ENCODE measurements at regions not wholly inside any gene's neighbourhood (a gene's known extent, or its start where the extent isn't known, plus 50 kb on each side); places are given as distances from the start of the nearest gene placed in this dataset.

DNA sequence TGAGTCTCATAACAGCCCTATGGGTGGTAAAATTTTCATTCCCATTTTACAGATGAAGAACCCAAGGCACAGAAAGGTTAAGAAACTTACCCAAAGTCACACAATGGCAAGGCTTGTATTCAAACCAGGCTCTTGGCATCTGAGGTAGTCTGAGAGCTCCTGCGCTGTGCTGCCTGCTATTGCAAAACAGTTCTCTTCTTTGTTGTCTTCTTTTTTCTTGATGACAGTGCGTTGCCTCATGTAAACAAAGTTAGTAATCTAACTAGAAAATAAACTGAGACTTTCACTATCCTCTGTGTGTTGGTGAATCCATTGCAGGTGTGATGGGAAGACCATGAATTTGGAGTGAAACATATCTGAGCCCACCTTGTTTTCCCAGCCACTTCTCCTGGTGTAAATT lies 240.8 kb downstream of the PTEN start:
- TF ChIP-seq, protein P1, sequence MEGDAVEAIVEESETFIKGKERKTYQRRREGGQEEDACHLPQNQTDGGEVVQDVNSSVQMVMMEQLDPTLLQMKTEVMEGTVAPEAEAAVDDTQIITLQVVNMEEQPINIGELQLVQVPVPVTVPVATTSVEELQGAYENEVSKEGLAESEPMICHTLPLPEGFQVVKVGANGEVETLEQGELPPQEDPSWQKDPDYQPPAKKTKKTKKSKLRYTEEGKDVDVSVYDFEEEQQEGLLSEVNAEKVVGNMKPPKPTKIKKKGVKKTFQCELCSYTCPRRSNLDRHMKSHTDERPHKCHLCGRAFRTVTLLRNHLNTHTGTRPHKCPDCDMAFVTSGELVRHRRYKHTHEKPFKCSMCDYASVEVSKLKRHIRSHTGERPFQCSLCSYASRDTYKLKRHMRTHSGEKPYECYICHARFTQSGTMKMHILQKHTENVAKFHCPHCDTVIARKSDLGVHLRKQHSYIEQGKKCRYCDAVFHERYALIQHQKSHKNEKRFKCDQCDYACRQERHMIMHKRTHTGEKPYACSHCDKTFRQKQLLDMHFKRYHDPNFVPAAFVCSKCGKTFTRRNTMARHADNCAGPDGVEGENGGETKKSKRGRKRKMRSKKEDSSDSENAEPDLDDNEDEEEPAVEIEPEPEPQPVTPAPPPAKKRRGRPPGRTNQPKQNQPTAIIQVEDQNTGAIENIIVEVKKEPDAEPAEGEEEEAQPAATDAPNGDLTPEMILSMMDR (IDR thresholded peaks at IDR 0.05) = no peak
- TF ChIP-seq POLR2A (IDR thresholded peaks at IDR 0.05) = no peak
